ENCODE measurements at regions not wholly inside any gene's neighbourhood (a gene's known extent, or its start where the extent isn't known, plus 50 kb on each side); places are given as distances from the start of the nearest gene placed in this dataset.

DNA sequence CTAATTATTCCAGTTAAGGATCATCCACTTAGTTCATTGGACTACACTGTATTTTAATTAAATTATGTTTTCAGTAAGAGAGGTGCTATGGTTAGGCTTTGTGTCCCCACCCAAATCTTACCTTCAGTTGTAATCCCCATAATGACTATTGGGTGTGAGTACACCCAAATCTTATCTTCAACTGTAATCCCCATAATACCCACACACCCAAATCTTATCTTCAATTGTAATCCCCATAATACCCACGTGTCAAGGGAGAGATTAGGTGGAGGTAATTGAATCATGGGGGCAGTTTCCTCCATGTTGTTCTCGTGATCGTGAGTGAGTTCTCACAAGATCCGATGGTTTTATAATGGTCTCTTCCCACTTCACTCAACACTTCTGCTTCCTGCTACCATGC, 208.0 kb upstream of the PHACTR1 start:
- WGBS, 2 donors, result 84% methylated on average over 4 of the region's 4 CpGs
- peaks cover 0 to 22% (median 12%) of the 10 kb centered on the region in 3 donors for H3K4me1 ChIP-seq
- no peak overlapping the region for H3K4me3 ChIP-seq
- DNase-seq, result no peak
- no peaks in the 10 kb centered on the region for H3K9me3 ChIP-seq
- H3K27me3 ChIP-seq, result no peaks in the 10 kb centered on the region
- intact Hi-C loops (cut with DNase I), result no loop called here
- TF ChIP-seq POLR2A (IDR thresholded peaks at IDR 0.05), result no peak
- TF ChIP-seq, protein P1, sequence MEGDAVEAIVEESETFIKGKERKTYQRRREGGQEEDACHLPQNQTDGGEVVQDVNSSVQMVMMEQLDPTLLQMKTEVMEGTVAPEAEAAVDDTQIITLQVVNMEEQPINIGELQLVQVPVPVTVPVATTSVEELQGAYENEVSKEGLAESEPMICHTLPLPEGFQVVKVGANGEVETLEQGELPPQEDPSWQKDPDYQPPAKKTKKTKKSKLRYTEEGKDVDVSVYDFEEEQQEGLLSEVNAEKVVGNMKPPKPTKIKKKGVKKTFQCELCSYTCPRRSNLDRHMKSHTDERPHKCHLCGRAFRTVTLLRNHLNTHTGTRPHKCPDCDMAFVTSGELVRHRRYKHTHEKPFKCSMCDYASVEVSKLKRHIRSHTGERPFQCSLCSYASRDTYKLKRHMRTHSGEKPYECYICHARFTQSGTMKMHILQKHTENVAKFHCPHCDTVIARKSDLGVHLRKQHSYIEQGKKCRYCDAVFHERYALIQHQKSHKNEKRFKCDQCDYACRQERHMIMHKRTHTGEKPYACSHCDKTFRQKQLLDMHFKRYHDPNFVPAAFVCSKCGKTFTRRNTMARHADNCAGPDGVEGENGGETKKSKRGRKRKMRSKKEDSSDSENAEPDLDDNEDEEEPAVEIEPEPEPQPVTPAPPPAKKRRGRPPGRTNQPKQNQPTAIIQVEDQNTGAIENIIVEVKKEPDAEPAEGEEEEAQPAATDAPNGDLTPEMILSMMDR (IDR thresholded peaks at IDR 0.05), result no peak
- H3K27ac ChIP-seq, result peak overlapping the region in 2 of 4 donors; percentile 33 to 50
- no peaks in the 10 kb centered on the region for H3K36me3 ChIP-seq

- DNase-seq, result no peak
- Histone ChIP-seq H3K27ac (peak overlapping the region in 2 of 4 donors; percentile 33 to 50), H3K36me3 (no peaks in the 10 kb centered on the region), H3K4me3 (no peak overlapping the region), H3K4me1 (peaks cover 0 to 22% (median 12%) of the 10 kb centered on the region in 3 donors), H3K9me3 (no peaks in the 10 kb centered on the region), H3K27me3 (no peaks in the 10 kb centered on the region)
- 44 to 55% methylated on average over 1 of the region's 1 CpG for WGBS, 2 donors
- TF ChIP-seq, protein P1 (IDR thresholded peaks at IDR 0.05), result no peak
- no peak for TF ChIP-seq POLR2A (IDR thresholded peaks at IDR 0.05)
- intact Hi-C loops (cut with DNase I), result no loop called here
Measured at GRCh38 chr6:12509060-12509459, 207.5 kb upstream of the PHACTR1 start.

DNA sequence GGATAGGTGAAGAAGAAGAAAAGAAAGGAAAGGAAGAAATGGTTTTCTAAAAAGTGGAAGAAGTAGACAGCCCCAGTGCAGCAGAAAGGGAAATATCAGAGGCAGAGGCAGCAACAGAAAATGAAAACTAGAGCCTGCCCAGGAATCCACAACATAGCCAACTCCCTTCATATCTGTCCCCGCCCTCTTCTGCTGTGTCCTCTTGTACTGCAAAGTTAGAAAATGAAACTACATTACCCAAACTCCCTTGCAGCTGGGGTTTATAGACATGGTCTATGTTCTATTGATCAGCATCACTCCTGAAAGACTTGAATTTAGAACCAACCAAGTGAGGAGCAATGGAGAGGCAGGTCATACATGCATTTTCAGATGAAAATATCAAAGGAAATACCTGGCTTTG, 200.5 kb upstream of the PHACTR1 start:
- H3K4me3 ChIP-seq, result no peak overlapping the region
- 18 to 20% methylated on average over 1 of the region's 1 CpG for WGBS, 2 donors
- DNase-seq, result no peak

GRCh38 chr6:12522347-12522746, 194.2 kb upstream of the PHACTR1 start:
- TF ChIP-seq, protein P1 (IDR thresholded peaks at IDR 0.05), result no peak
- TF ChIP-seq POLR2A (IDR thresholded peaks at IDR 0.05), result no peak

More for the DNA sequence above, 200.5 kb upstream of the PHACTR1 start:
- Histone ChIP-seq H3K4me1 (no peaks in the 10 kb centered on the region), H3K9me3 (no peaks in the 10 kb centered on the region), H3K27ac (no peak overlapping the region), H3K27me3 (no peaks in the 10 kb centered on the region), H3K36me3 (no peaks in the 10 kb centered on the region)
- no peak for TF ChIP-seq POLR2A (IDR thresholded peaks at IDR 0.05)
- TF ChIP-seq, protein P1 (IDR thresholded peaks at IDR 0.05), result no peak
- intact Hi-C loops (cut with DNase I), result no loop called here

DNA sequence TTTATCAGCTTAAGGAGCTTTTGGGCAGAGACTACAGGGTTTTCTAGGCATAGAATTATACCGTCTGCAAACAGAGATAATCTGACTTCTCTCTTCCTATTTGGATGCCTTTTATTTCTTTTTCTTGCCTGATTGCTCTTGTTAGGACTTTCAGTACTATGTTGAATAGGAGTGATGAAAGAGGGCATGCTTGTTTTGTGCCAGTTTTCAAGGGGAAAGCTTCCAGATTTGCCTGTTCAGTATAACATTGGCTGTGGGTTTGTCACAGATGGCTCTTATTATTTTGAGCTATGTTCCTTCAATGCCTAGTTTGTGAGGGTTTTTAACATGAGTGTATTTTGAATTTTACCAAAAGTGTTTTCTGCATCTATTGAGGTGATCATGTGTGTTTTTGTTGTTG, 192.8 kb upstream of the PHACTR1 start:
- intact Hi-C loops (cut with DNase I), result no loop called here
- no peaks in the 10 kb centered on the region for H3K27me3 ChIP-seq
- no peaks in the 10 kb centered on the region for H3K9me3 ChIP-seq
- WGBS, 2 donors, result 52 to 57% methylated on average over 1 of the region's 1 CpG
- no peak for DNase-seq
- TF ChIP-seq, protein P1 (IDR thresholded peaks at IDR 0.05), result no peak
- no peak for TF ChIP-seq POLR2A (IDR thresholded peaks at IDR 0.05)
- no peaks in the 10 kb centered on the region for H3K4me1 ChIP-seq
- no peaks in the 10 kb centered on the region for H3K36me3 ChIP-seq
- no peak overlapping the region for H3K27ac ChIP-seq
- H3K4me3 ChIP-seq, result no peak overlapping the region

More at GRCh38 chr6:12522347-12522746, 194.2 kb upstream of the PHACTR1 start:
- H3K27me3 ChIP-seq, result no peaks in the 10 kb centered on the region
- WGBS, 2 donors, result 58 to 80% methylated on average over 1 of the region's 1 CpG
- DNase-seq, result no peak
- H3K4me3 ChIP-seq, result no peak overlapping the region
- H3K4me1 ChIP-seq, result no peaks in the 10 kb centered on the region
- intact Hi-C loops (cut with DNase I), result no loop called here
- no peak overlapping the region for H3K27ac ChIP-seq
- no peaks in the 10 kb centered on the region for H3K36me3 ChIP-seq
- no peaks in the 10 kb centered on the region for H3K9me3 ChIP-seq

Data from esophagus squamous epithelium (tissue), 5 donors.